Progenitor cell of endocrine pancreas (in vitro differentiated cells): ENCODE measurements at regions not wholly inside any gene's neighbourhood (a gene's known extent, or its start where the extent isn't known, plus 50 kb on each side); places are given as distances from the start of the nearest gene placed in this dataset.

ENCODE experiments used
- DNase-seq: peaks from one replicate; pipeline ENCODE4 v3.0.0; 2021; ENCODE audit warnings: low spot score; ENCODE audit not compliant: unreplicated experiment
- H3K27ac Mint-ChIP-seq: 2 replicates; pipeline ENCODE4 v1.8.0; 2021; ENCODE audit warnings: mild to moderate bottlenecking, moderate library complexity, mixed read lengths
- H3K27me3 Mint-ChIP-seq: 2 replicates; pipeline ENCODE4 v1.8.0; 2021; ENCODE audit warnings: mixed read lengths
- H3K36me3 Mint-ChIP-seq: 2 replicates; pipeline ENCODE4 v1.8.0; 2022; ENCODE audit warnings: mixed read lengths; ENCODE audit not compliant: insufficient read depth
- H3K4me1 Mint-ChIP-seq: 2 replicates; pipeline ENCODE4 v1.8.0; 2021; ENCODE audit warnings: low read depth, mixed read lengths
- H3K4me3 Mint-ChIP-seq: 2 replicates; pipeline ENCODE4 v1.8.0; 2021; ENCODE audit warnings: low read depth, mild to moderate bottlenecking, moderate library complexity, mixed read lengths
- H3K9me3 Mint-ChIP-seq: 2 replicates; pipeline ENCODE4 v1.8.0; 2021; ENCODE audit warnings: low read depth, mixed read lengths
- CTCF ChIP-seq: fragments of 200-600 bp; sonication (generic); IDR thresholded peaks from one replicate; pipeline ENCODE4 v1.5.0; 2021; ENCODE audit warnings: antibody characterized with exemption, mild to moderate bottlenecking; ENCODE audit not compliant: unreplicated experiment

GRCh38 chr11:71372693-71373657 lies 75.2 kb downstream of the DHCR7 start:
- Mint-ChIP-seq H3K27ac (no peak overlapping the region), H3K27me3 (peaks cover 30% of the 10 kb centered on the region), H3K9me3 (no peaks in the 10 kb centered on the region), H3K4me1 (no peaks in the 10 kb centered on the region), H3K4me3 (no peak overlapping the region), H3K36me3 (no peaks in the 10 kb centered on the region)
- DNase-seq = no peak
- TF ChIP-seq CTCF = peak; percentile 61

- Mint-ChIP-seq H3K27ac (no peak overlapping the region), H3K4me1 (no peaks in the 10 kb centered on the region), H3K9me3 (no peaks in the 10 kb centered on the region), H3K4me3 (no peak overlapping the region), H3K27me3 (peaks cover 21% of the 10 kb centered on the region), H3K36me3 (no peaks in the 10 kb centered on the region)
- DNase-seq = no peak
- TF ChIP-seq CTCF = no peak
These were observed 76.5 kb downstream of the DHCR7 start for GRCh38 chr11:71371674-71372069.

- no peak for DNase-seq
- Mint-ChIP-seq H3K36me3 (no peaks in the 10 kb centered on the region), H3K27ac (no peak overlapping the region), H3K27me3 (peaks cover 15% of the 10 kb centered on the region), H3K9me3 (no peaks in the 10 kb centered on the region), H3K4me1 (no peaks in the 10 kb centered on the region), H3K4me3 (no peak overlapping the region)
- TF ChIP-seq CTCF = no peak
These were observed 77.1 kb downstream of the DHCR7 start for GRCh38 chr11:71370895-71371673.

- DNase-seq = no peak
- no peak overlapping the region for H3K4me3 Mint-ChIP-seq
- no peaks in the 10 kb centered on the region for H3K9me3 Mint-ChIP-seq
- H3K36me3 Mint-ChIP-seq = no peaks in the 10 kb centered on the region
- peaks cover 10% of the 10 kb centered on the region for H3K27me3 Mint-ChIP-seq
- no peaks in the 10 kb centered on the region for H3K4me1 Mint-ChIP-seq
- H3K27ac Mint-ChIP-seq = no peak overlapping the region
- TF ChIP-seq CTCF = no peak
These were observed 78.0 kb downstream of the DHCR7 start for GRCh38 chr11:71370020-71370747.

- Mint-ChIP-seq H3K27me3 (peaks cover 7% of the 10 kb centered on the region), H3K4me3 (no peak overlapping the region), H3K4me1 (no peaks in the 10 kb centered on the region), H3K27ac (no peak overlapping the region), H3K36me3 (no peaks in the 10 kb centered on the region), H3K9me3 (no peaks in the 10 kb centered on the region)
- no peak for DNase-seq
- no peak for TF ChIP-seq CTCF
These were observed 78.8 kb downstream of the DHCR7 start for GRCh38 chr11:71369411-71369810.
